Neural progenitor cell (in vitro differentiated cells): ENCODE measurements at regions not wholly inside any gene's neighbourhood (a gene's known extent, or its start where the extent isn't known, plus 50 kb on each side); places are given as distances from the start of the nearest gene placed in this dataset.

Experiments used
- CTCF ChIP-seq: fragments of 200-600 bp; sonication (generic); IDR thresholded peaks from 2 replicates; pipeline ENCODE4 v1.5.1; 2017; ENCODE audit warnings: antibody characterized with exemption, mild to moderate bottlenecking
- EZH2 ChIP-seq: fragments of 200-600 bp; sonication (generic); IDR thresholded peaks from 2 replicates; pipeline ENCODE4 v1.6.1; 2017; ENCODE audit warnings: antibody characterized with exemption, mild to moderate bottlenecking, moderate library complexity
- EZH2phosphoT487 ChIP-seq: fragments of 200-600 bp; sonication (generic); IDR thresholded peaks from 2 replicates; pipeline ENCODE4 v1.6.1; 2017; ENCODE audit warnings: antibody characterized with exemption

GRCh38 chr6:9236443-9236842 is 801.1 kb upstream of the SLC35B3 start:
- TF ChIP-seq CTCF (no peak), EZH2 (no peak), EZH2phosphoT487 (no peak)
